H1 (cell line): ENCODE measurements at regions not wholly inside any gene's neighbourhood (a gene's known extent, or its start where the extent isn't known, plus 50 kb on each side); places are given as distances from the start of the nearest gene placed in this dataset.

Experiments
- CTCF ChIA-PET: fragments of 300-600 bp; sonication (Branson Sonifier 250); formaldehyde crosslinking; loops from one replicate; lab custom pipeline; 2021; ENCODE audit not compliant: partially characterized antibody; lab: Charles Lee
- POLR2A ChIA-PET: fragments of 300-600 bp; sonication (Branson Sonifier 250); formaldehyde crosslinking; loops from one replicate; lab custom pipeline; 2021; ENCODE audit warnings: inconsistent platforms; ENCODE audit not compliant: partially characterized antibody; lab: Charles Lee
- DNase-seq, 2 experiments: peaks; one replicate each; pipeline versions ENCODE4 v3.0.0 to v3.0.0-alpha.2; 2010 to 2022; ENCODE audit warnings: low spot score in 2 of 2, low read depth in 1 of 2, mixed read lengths in 1 of 2
- FAIRE-seq: peaks from 2 replicates; lab custom pipeline; 2011; peaks lifted over from hg19 to GRCh38; lab: Jason Lieb, UNC
- H2AFZ ChIP-seq: 2 replicates; pipeline ENCODE4 v1.8.1; 2012; ENCODE audit warnings: low read length, inconsistent platforms
- H2AK5ac ChIP-seq: 2 replicates; pipeline ENCODE4 v1.6.1; 2013; ENCODE audit warnings: low read depth, low read length
- H2BK120ac ChIP-seq: replicated peaks from 2 replicates; pipeline ENCODE3; 2013; ENCODE audit warnings: low read depth, low read length, inconsistent platforms
- H2BK12ac ChIP-seq: 2 replicates; pipeline ENCODE4 v1.6.1; 2013; ENCODE audit warnings: low read depth, low read length
- H2BK15ac ChIP-seq: 2 replicates; pipeline ENCODE4 v1.6.1; 2013; ENCODE audit warnings: low read length
- H2BK20ac ChIP-seq: 2 replicates; pipeline ENCODE4 v1.6.1; 2013; ENCODE audit warnings: low read length
- H2BK5ac ChIP-seq: 2 replicates; pipeline ENCODE4 v1.6.1; 2013; ENCODE audit warnings: low read depth, low read length
- H3K14ac ChIP-seq: 2 replicates; pipeline ENCODE4 v1.6.1; 2013; ENCODE audit warnings: inconsistent platforms; ENCODE audit not compliant: insufficient read length
- H3K18ac ChIP-seq: 2 replicates; pipeline ENCODE4 v1.6.1; 2013; ENCODE audit warnings: low read length; ENCODE audit errors: extremely low read depth
- H3K23ac ChIP-seq: 2 replicates; pipeline ENCODE4 v1.6.1; 2013; ENCODE audit warnings: inconsistent platforms; ENCODE audit not compliant: insufficient read length
- H3K23me2 ChIP-seq: 2 replicates; pipeline ENCODE4 v1.6.1; 2013; ENCODE audit warnings: low read depth, low read length
- H3K27ac ChIP-seq: 2 replicates; pipeline ENCODE4 v1.6.1; 2011; ENCODE audit warnings: low read depth, low read length, inconsistent platforms
- H3K27me3 ChIP-seq, 4 experiments: replicated peaks in 1 of 4; 1 replicate in 1 of 4; 2 replicates in 3 of 4; pipeline versions ENCODE4 v1.6.1 to v1.8.1; 2011 to 2013; ENCODE audit warnings: low read length in 3 of 4, mild to moderate bottlenecking in 3 of 4, inconsistent platforms in 2 of 4, mixed read lengths in 2 of 4, moderate library complexity in 1 of 4; ENCODE audit not compliant: control insufficient read depth in 3 of 4, insufficient read depth in 3 of 4; ENCODE audit errors: extremely low read depth in 1 of 4
- H3K36me3 ChIP-seq, 4 experiments: 2 replicates each; pipeline versions ENCODE4 v1.6.1 to v1.8.1; 2011 to 2013; ENCODE audit warnings: mild to moderate bottlenecking in 4 of 4, low read length in 3 of 4, moderate library complexity in 2 of 4, control low read depth in 1 of 4, inconsistent platforms in 1 of 4; ENCODE audit not compliant: insufficient read depth in 4 of 4, control insufficient read depth in 2 of 4
- H3K4ac ChIP-seq: replicated peaks from 2 replicates; pipeline ENCODE3; 2013; ENCODE audit warnings: low read length, low read depth, mixed read lengths, inconsistent platforms; ENCODE audit not compliant: insufficient read length
- H3K4me1 ChIP-seq, 4 experiments: replicated peaks in 1 of 4; 1 replicate in 1 of 4; 2 replicates in 3 of 4; pipeline versions ENCODE4 v1.6.1 to v1.8.1; 2011 to 2013; ENCODE audit warnings: low read length in 3 of 4, inconsistent platforms in 2 of 4, mixed read lengths in 1 of 4; ENCODE audit not compliant: insufficient read depth in 4 of 4, control insufficient read depth in 3 of 4
- H3K4me2 ChIP-seq, 2 experiments: 2 replicates each; pipeline versions ENCODE4 v1.6.1 to v1.8.1; 2011 to 2013; ENCODE audit warnings: low read depth in 2 of 2, low read length in 2 of 2, control low read depth in 1 of 2, inconsistent platforms in 1 of 2, mild to moderate bottlenecking in 1 of 2; ENCODE audit not compliant: insufficient read depth in 1 of 2
- H3K4me3 ChIP-seq, 4 experiments: fragments of 200-600, 300-600 bp in 1 of 4; sonication (generic), shearing (Covaris generic), sonication (Bioruptor Twin) in 1 of 4; 2 replicates each; pipeline versions ENCODE4 v1.5.1 to v1.8.1; 2011 to 2016; ENCODE audit warnings: low read length in 4 of 4, low read depth in 3 of 4, control low read depth in 2 of 4, inconsistent platforms in 2 of 4, mild to moderate bottlenecking in 2 of 4, mixed read lengths in 1 of 4, moderate library complexity in 1 of 4; ENCODE audit not compliant: insufficient read depth in 2 of 4; ENCODE audit errors: extremely low read depth in 1 of 4
- H3K56ac ChIP-seq: replicated peaks from 2 replicates; pipeline ENCODE3; 2013; ENCODE audit warnings: low read depth, mild to moderate bottlenecking, mixed read lengths, low read length, inconsistent platforms; ENCODE audit not compliant: insufficient read length
- H3K79me1 ChIP-seq: 2 replicates; pipeline ENCODE4 v1.6.1; 2013; ENCODE audit warnings: low read depth, low read length, control low read depth
- H3K79me2 ChIP-seq, 2 experiments: 2 replicates each; pipeline versions ENCODE4 v1.6.1 to v1.8.1; 2012 to 2013; ENCODE audit warnings: low read length in 2 of 2, mild to moderate bottlenecking in 2 of 2, inconsistent platforms in 1 of 2; ENCODE audit not compliant: insufficient read depth in 2 of 2, control insufficient read depth in 1 of 2
- H3K9ac ChIP-seq, 4 experiments: replicated peaks in 1 of 4; 1 replicate in 1 of 4; 2 replicates in 3 of 4; pipeline versions ENCODE4 v1.6.1 to v1.8.1; 2011 to 2013; ENCODE audit warnings: low read depth in 3 of 4, low read length in 3 of 4, control low read depth in 2 of 4, mild to moderate bottlenecking in 2 of 4, moderate library complexity in 2 of 4, inconsistent platforms in 1 of 4; ENCODE audit errors: extremely low read depth in 1 of 4
- H3K9me3 ChIP-seq, 2 experiments: 2 replicates each; pipeline versions ENCODE4 v1.6.1 to v1.8.1; 2012 to 2013; ENCODE audit warnings: mild to moderate bottlenecking in 2 of 2, moderate library complexity in 2 of 2, control low read depth in 1 of 2, inconsistent platforms in 1 of 2, low read depth in 1 of 2, low read length in 1 of 2, mixed read lengths in 1 of 2; ENCODE audit not compliant: insufficient read depth in 2 of 2
- H4K20me1 ChIP-seq, 2 experiments: replicated peaks in 1 of 2; 2 replicates each; pipeline versions ENCODE3 to v1.8.1; 2011 to 2013; ENCODE audit warnings: inconsistent platforms in 2 of 2, low read length in 2 of 2, mild to moderate bottlenecking in 1 of 2; ENCODE audit not compliant: insufficient read depth in 2 of 2, control insufficient read depth in 1 of 2
- H4K5ac ChIP-seq: 2 replicates; pipeline ENCODE4 v1.6.1; 2013; ENCODE audit warnings: low read length, low read depth, mixed read lengths, inconsistent platforms; ENCODE audit not compliant: insufficient read length
- H4K8ac ChIP-seq: 2 replicates; pipeline ENCODE4 v1.8.0; 2013; ENCODE audit warnings: mild to moderate bottlenecking, moderate library complexity, low read length, inconsistent platforms; ENCODE audit not compliant: insufficient read depth; ENCODE audit errors: extremely low read depth
- H4K91ac ChIP-seq: replicated peaks from 2 replicates; pipeline ENCODE3; 2013; ENCODE audit warnings: low read length, mixed read lengths, inconsistent platforms; ENCODE audit not compliant: insufficient read length
- BRCA1 ChIP-seq: IDR thresholded peaks from 2 replicates; pipeline ENCODE4 v1.6.1; 2012; ENCODE audit warnings: low read depth, low read length, improper control_type of control experiment
- CHD1 ChIP-seq: IDR thresholded peaks from 2 replicates; pipeline ENCODE4 v1.6.1; 2012; ENCODE audit warnings: low read depth, low read length, improper control_type of control experiment
- CREB1 ChIP-seq: IDR thresholded peaks from 2 replicates; pipeline ENCODE4 v1.6.1; 2012; ENCODE audit warnings: inconsistent platforms
- NRF1 ChIP-seq: IDR thresholded peaks from 2 replicates; pipeline ENCODE4 v1.6.1; 2011; ENCODE audit warnings: mild to moderate bottlenecking, low read depth, low read length, improper control_type of control experiment
- SIX5 ChIP-seq: IDR thresholded peaks from 2 replicates; pipeline ENCODE4 v1.6.1; 2011; ENCODE audit warnings: mild to moderate bottlenecking, low read depth, low read length
- SRF ChIP-seq: IDR thresholded peaks from 2 replicates; pipeline ENCODE4 v1.6.1; 2011; ENCODE audit warnings: mild to moderate bottlenecking, low read depth, low read length, moderate library complexity
- TAF7 ChIP-seq: optimal IDR thresholded peaks from 2 replicates; pipeline ENCODE3; 2011; ENCODE audit warnings: low read depth, mild to moderate bottlenecking, inconsistent platforms, low read length, moderate library complexity, borderline replicate concordance

DNA sequence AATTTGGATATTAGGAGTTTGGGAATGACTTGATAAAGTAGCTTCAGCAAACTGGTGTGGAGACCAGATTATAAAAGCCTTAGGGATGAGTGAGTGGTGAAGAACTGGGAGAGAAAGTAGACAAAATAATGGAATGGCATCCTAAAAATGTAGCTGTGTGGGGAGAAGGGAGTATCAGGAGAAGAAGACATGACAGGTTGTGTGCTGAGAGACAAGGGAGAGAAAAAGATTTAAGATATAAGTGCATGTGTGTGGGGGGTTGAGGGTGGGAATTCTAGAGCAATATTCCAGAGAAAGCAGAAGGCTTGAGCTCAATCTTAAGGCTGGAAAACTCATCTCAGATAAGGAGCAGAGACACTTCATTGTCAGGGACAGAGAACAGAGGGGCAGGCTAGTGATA, 159.5 kb downstream of the HNMT start:
- Histone ChIP-seq H3K4me1 (peaks cover 0 to 10% (median 5%) of the 10 kb centered on the region in 4 experiments; a peak in 6 of 7 replicates), H3K9ac (no peak overlapping the region), H3K4me2 (no peak overlapping the region), H2BK20ac (no peak overlapping the region), H3K56ac (no peak overlapping the region), H4K5ac (no peak overlapping the region), H3K79me2 (no peaks in the 10 kb centered on the region), H3K27me3 (no peaks in the 10 kb centered on the region), H3K23ac (no peak overlapping the region), H4K20me1 (no peaks in the 10 kb centered on the region), H3K79me1 (no peaks in the 10 kb centered on the region), H2BK5ac (no peak overlapping the region), H3K23me2 (no peaks in the 10 kb centered on the region), H2AFZ (no peak overlapping the region), H3K27ac (no peak overlapping the region), H4K8ac (no peak overlapping the region), H4K91ac (no peak overlapping the region), H3K9me3 (no peaks in the 10 kb centered on the region), H2BK15ac (no peak overlapping the region), H3K4ac (no peak overlapping the region), H2BK120ac (no peak overlapping the region), H3K36me3 (no peaks in the 10 kb centered on the region), H2BK12ac (no peak overlapping the region), H2AK5ac (no peak overlapping the region), H3K18ac (no peak overlapping the region), H3K14ac (no peak overlapping the region), H3K4me3 (no peak overlapping the region)
- POLR2A ChIA-PET = no interaction called here
- no peak for FAIRE-seq
- CTCF ChIA-PET = interaction anchor here (1.4 to 4.0 kb wide), 2 partner anchors 32 to 722 kb away, joined by 3 to 11 read pairs; no protein-coding TSS in a partner anchor
- no peak for DNase-seq
- TF ChIP-seq CHD1 (no peak), BRCA1 (no peak), TAF7 (no peak), SRF (no peak), CREB1 (no peak), NRF1 (no peak), SIX5 (no peak)
